Stimulated activated CD4-positive, alpha-beta T cell treated with anti-CD3 and anti-CD28 coated beads, Interleukin-4, amount 100 ng/mL, for 48 hours (primary cell): ENCODE measurements at regions not wholly inside any gene's neighbourhood (a gene's known extent, or its start where the extent isn't known, plus 50 kb on each side); places are given as distances from the start of the nearest gene placed in this dataset.

ENCODE experiments used
- DNase-seq, 2 donors: peaks; one replicate each; pipeline ENCODE4 v3.0.0-alpha.2; 2020; ENCODE audit warnings: low read depth in 2 of 2

DNA sequence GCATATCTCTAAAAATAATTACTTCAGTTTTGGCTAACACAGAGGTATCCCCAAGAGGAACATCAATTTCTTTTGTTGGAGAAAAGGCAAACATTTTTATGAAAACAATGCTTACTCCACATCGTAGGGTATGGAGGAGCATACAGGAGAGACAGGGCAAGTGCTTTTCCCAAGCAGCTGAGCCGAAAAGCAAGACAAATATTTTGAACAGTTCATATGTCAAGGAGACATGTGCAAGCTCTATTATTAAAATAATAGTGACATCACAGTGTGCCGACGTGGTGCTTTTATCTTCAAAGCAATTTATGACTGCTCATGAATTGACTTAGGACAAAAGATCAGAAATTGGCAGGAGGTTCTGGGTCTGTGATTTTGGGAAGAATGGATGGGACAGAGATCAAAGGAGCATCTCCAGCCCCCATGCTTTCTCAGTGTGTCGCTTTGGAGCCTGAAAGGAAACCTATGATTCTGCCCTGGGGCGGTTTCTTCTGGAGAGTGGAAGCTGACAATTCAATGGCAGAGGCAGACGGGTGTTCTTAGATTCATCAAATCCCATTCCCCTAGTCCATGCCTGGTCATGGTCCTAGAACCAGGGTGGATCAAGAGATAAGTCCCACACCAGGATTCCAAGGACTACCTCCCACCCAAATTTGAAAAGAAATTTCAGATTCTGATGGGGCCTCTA is 97.1 kb downstream of the JCAD start:
- DNase-seq = no peak

DNA sequence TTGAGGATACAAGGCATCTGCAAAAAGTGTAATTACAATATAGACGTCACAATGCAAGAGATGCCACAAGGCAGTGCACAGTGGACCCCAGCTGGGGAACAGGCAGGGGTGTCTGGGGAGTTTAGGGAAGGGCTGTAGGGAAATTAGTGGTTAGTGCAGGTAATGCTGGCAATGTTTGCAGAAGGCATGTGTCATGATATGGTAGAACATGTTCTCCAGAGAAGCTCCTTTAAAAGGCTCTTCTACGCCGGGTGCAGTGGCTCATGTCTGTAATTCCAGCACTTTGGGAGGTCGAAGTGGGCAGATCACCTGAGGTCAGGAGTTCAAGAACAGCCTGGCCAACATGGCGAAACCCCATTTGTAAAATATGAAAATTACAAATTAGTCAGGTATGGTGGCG is 98.0 kb downstream of the JCAD start:
- DNase-seq = no peak

DNA sequence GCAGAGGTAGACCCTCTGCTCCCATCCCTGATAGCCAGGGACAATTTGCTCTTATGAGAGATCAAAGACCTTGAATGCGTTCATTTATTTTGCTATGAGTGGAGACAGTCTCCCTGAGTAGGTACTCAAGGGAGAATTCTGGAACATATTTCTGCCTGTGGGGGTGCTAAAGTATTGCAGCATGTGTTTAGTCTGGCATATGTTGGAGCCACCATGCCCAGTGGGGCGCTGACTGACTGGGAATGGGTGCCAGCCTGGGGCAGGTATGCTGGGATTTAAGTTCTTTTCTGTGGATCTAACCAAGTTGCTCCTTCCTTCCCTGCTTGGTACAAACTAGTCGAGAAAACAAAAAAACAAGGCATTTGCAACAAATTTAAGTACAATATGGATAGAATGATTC is 99.1 kb downstream of the JCAD start:
- no peak for DNase-seq

DNA sequence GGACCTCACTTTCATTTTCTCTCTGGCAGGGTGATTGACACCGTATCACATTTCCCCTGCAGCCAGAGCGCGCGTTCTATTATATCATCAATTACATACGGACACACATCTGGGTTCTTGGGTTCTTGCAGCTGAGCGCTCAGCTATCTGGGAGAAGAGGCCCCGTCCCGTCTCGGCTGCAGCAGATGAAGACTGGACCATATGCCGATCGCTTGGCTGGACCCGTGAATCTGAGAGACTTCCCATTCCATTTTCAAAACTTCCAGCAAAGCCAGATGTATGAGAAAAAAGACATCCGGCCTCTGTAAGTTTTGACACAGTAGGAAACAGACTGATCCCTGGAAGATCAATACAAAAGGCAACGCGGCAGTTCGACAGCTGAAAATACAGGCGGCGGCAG is 99.8 kb downstream of the JCAD start:
- no peak for DNase-seq

DNA sequence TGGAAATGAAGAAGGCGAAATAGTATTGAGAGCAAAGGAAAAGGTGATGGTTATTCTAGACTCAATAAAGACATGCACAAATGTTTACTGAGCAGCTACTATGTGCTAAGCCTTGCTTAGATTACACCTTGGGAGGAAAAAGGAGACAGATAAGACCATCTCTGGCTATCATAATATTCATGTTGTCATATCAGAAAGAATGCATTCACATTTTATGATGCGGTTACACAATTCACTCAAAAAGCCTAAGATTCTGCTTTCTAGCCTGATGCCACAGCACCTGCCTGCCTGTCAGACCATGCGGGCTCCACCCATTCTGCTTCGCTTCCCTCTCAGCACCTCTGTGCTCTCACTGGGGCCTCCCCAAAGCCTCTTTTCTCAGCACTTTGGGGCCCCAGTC is 100.9 kb downstream of the JCAD start:
- DNase-seq = no peak

DNA sequence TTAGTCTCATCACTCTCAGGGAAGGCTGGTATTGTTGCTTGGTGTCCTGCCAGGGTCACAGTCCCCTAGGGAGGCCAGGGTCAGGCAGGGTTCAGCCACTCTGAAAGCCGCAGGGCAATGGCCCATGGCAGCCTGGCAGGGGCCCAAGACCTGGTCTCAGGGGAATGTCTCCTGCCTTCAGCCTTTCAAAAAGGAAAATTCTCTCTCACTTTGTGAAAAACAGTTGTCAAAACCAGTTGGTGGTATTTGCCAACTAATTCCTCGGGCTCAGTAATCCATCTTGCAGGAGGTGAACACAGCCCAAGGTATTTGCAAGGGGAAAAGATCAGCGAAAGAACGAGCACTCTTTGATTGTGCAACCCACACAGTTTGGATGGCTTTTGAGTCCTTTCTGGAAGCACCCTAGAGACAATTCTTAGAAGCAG is 101.5 kb downstream of the JCAD start:
- DNase-seq = no peak

DNA sequence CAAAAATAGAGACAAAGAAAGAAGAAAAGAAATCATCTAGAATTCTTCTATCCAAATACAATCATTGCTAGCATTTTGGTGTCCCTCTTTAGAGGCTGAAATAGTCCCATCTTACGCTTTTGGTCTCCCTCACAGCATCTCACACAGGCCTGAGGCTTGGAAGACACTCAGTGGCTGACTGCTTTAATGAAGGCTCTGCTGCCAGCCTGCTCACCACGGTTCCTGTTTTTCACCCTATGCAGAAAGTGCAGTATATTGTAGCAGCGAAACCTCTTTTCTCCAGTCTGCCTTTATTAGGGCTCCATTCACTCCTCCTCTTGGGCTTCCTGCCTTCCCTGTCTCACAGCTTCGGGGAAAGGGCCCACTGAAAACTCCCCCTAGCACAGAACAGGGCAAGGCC is 102.2 kb downstream of the JCAD start:
- no peak for DNase-seq

DNA sequence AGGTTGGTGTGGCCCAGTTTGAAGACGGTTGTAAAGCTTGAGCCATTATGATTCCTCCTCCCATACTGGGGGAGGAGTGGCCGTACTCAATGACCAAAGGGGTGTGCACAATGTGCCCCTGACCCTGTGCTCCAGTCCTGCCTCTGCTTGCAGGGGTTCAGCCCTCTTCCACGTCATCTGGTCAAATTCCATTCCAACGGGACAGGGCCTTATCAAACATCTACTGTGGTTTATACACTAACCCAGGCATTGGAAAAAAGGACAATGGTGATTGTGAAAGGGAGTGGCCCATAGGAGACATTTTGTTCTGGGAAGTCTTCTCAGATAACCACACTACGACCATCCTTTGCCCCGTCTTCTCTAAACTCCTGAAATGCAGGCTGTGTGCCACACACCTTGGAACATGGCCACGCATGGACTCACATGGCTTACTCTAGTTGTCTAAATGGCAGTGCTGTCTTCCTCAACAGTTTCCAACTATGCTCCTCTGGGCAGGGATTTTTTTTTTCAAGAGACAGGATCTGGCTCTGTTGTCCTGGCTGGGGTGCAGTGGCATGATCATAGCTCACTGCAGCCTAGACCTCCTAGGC is 103.0 kb downstream of the JCAD start:
- DNase-seq = no peak

DNA sequence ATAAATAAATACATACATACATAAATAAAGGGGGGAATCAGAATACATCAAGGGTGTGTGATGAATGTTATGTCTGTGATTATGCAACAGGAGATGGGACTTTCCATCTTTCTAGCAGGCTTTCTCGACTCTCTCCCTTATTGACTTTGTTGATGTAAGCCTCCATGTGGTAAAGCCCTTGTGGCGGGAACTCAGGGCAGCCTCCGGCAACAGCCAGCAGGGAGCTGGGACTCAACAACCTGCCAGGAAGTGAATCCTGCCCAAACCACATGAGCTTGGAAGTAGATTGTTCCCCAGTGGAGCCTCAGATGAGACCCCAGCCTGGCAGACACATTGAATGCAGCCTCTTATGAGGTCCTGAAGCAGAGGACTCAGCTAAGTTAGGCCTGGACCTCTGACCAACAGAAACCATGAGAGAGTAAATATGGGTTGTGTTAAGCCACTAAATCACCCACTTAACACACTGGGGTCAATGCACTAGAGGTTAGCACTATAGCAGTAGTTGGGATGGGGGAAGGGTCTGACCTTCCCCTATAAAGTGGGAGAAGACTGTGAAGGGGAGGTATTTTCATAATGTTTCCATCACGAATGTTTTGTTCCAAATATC is 104.0 kb downstream of the JCAD start:
- DNase-seq = no peak

DNA sequence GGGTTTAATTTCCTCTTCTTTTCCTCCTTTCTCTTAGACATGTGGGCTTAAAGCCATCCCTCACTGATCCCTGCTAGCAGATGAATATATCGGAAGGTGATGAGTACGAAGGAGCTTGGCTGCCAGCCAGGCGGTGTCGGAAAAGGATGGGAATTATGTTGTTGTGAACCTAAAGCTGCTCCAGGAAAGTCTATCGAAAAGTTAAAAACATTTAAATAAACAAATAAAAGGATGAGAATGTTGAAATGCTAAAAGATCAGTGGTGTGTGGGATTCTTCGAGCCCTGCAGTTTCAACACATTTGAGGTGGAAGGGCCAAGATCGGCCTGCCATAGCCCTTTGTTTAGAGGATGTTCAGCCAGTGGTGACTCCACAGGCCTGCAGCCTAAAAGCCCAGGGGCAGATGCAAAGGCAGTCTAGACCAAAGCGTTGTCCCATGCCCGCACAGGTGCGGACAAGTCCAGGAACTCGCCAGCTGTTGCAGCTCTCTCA is 107.9 kb downstream of the JCAD start:
- no peak for DNase-seq

DNA sequence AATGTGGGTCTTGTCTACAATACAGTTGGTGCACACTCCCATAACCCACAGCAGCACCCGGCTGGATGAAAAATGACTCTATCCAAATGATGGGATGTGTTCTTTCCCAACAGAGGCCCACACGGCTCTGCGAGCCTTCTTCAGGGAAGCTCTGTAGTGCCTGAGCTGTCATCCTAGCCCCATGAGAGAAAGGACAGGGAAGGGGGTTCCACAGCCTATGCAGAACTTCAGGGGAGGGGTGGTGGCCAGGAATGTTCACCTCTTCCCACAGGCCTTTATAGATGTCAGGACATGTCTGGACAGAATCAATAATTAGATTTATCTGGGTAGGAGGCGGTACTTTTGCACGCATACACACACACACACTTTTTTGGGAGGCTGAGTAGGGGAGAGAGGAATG is 109.0 kb downstream of the JCAD start:
- no peak for DNase-seq

DNA sequence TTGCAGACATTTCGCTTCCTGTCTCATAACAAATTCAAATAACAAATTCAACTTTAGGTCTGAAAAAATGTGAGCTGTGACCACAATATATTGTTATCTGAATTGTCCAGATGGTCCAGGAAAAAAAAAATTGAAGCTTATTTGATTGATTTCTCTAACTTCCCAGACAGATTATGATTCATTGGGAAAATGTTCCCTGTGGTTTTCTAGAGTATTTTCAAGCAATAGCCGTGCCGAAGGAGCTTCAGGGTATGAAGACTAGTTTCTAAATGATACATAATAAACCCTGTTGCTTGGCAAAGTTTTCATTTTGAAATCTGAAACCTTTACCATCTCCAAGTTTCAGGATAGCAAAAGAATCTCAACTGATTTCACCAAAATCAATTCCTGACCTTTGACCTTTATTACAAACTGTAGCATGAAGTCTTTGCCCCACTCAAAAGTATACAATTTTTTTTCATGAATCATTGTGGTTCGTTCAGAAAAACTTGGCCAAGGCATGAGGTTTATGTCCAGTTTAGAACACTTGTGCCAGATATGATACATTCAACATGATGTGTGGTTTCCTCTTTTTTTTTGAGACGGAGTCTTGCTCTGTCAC is 109.9 kb downstream of the JCAD start:
- no peak for DNase-seq

DNA sequence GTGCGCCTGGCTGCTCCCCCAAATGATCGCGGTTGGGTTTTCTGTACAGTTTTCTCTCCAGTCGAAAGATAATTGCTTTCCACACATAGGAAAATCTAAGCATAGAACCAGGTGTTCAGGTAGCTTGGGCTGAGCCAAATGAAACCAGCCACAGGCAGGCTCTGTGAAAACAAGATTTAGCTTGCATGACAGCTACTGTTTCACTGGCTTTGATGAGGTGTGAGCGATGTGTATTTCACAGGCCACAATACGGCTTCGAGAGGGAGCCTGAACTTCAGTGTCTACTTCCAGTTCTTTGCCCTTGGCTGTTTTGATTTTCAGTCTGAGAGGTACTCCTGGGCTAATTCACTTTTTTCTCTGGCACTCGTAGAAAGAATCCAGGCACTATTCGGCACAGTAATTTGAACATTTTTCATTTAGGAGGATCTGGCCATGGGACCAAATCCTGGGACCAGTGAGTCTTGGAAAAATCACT is 110.5 kb downstream of the JCAD start:
- DNase-seq = peak in 1 of 2 donors; percentile 2

DNA sequence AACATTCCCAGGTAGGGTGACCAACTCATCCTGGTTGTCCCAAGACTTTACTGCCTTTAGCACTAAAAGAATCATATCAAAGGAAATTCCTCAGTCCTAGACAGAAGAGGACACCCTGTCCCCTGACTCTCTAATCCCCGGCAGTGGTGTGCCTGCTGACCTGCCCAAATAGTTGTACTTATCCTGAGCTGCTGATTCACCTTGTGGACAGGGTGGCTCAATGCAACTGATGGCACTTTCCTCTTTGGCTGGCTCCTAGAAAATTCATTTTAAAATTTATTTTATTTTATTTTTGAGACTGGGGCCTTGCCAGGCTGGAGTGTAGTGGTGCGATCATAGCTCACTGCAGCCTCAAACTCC is 111.7 kb downstream of the JCAD start:
- DNase-seq = no peak

DNA sequence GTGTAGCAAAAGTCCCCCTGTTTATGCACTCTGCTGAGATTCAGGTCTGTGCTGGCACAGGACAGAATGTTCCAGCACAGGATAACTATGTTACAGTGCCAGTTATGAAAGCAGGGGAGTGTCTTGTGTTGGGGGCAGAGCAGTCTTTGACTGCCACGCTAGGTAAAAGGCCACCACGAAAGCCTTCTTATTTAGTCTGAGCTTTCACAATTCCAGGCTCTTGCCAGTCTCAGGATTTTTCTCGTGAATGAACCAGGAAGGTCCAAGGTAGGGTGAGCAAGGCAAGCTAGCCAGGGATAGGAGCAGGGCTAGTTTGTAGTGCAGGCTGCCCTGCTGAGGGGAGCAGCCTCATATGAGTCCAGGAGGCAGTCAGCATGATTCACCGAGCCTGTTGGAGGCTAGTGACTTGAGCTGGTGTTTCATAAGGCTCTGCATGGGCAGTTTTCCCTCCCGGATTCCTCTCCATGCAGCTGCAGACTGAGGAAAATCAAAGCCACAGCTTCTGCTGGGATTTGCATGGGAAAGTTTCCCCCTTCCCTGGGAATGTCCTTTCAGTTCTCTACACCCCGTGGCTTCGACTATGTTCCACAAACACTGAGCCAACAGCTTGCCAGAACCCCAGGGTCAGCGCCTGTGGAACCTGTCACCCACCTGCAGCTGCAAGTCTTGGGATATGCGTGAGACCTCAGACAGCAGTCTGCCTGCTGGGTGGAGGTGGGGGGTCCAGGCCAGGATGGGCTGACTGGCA is 112.3 kb downstream of the JCAD start:
- DNase-seq = no peak

DNA sequence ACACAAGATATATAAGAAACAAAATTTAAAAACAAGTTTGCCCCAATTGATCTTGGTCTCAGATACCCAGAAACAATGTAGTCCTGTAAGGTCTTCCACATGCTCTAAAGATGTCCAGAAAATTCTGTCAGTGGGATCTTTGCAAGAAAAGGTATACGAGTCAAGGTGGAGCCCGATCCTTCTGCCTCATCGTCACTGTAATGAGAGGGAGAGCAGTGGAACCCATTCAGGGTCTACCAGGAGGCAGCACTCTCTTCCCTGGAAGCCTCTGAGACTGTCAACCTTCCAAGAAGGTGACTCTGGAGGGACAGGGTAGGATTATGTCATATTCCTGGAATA is 112.8 kb downstream of the JCAD start:
- no peak for DNase-seq

DNA sequence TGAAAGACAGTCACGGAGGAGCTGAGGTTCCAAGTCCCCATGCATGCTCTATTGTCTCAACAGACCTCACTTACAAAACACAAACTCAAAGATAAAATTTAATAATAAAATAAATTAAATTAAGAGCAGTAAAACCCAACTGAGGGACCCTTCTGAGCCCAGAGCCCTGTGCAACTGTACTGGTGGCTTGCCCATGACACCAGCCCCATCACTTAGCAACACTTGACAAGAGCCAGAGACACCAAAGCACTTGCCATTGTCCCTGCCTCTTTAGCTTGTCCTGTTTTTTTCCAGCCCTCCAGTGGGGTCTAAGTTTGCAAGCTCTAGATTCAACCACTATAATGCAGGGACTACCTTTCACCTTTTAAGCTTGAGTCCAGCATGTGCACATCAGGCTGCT is 117.9 kb downstream of the JCAD start:
- DNase-seq = no peak

DNA sequence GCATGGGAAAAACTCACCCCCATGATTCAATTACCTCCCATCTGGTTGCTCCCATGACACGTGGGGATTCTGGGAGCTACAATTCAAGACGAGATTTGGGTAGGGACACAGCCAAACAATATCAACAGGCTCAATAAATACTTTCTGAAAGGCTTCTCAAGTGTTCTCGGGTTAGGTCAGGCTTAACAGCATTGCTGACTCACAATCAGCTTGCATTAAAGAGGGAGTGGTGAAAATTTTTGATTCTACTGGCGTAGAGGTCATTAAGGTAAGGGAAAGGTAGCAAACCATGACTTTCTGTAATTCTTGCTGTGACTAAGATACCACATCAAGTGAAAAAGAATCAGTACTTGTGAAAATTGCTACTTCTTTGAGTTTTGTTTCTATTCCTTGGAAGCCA is 126.4 kb downstream of the JCAD start:
- no peak for DNase-seq

DNA sequence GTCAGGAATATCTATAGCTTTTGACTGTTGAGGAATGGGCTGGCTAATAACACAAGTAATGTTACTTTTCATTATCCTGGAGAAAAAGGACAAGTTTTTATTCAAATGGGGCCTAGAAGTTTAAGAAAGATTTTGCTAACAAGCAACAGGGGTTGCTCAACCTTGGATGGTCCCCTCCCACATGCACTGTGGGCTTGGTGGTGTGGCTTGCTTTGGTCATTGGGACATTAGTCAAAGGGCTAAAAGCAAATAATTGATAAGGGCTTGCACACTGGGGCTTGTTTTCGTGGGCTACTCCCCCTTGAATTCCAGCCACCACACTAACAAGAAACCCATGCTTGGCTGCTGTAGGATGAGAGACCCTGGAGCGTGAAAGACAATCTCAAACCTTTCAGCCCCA is 127.6 kb downstream of the JCAD start:
- no peak for DNase-seq

DNA sequence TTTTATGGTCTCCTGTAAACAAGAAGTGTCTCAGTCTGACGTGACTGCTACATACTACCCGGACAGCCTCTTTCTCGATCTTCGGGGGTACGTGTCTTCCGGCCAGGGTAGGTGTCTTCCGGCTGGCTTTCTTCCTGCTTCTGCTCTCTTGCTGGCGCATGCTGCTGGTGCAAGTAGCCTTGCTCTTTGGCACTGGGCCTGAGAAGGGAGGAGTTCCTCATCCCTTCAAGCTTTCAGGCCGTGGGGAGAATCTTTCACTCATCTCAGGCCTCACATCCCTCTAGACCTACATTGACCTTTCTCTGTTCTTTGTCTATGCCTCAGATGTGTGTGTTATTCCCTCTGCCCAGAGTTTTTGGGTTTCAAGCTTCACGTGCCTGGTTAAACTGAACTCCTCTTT is 130.4 kb downstream of the JCAD start:
- no peak for DNase-seq

DNA sequence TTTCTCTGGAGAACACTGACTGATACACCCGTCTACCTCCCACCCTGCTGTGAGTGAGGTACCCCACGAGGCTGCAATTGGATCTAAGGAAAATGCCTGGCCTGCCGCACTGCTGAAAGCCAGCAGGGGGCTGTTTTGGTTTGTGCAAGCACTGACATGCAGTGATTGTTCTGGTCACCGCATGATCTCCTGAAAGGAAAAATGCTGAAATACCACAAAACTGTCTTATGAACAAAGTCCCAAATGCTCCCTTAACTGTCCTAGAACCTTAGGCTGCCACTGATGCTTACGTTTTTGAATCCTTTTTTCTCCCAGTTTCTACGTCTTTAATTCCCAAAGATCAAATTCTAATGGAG is 132.7 kb downstream of the JCAD start:
- no peak for DNase-seq
